ENCODE measurements at regions not wholly inside any gene's neighbourhood (a gene's known extent, or its start where the extent isn't known, plus 50 kb on each side); places are given as distances from the start of the nearest gene placed in this dataset.
"Not testable (repeated sequence)": the region's sequence is repeated elsewhere in the genome, so short reads cannot be mapped to it uniquely, and the experiment has no call there.

DNA sequence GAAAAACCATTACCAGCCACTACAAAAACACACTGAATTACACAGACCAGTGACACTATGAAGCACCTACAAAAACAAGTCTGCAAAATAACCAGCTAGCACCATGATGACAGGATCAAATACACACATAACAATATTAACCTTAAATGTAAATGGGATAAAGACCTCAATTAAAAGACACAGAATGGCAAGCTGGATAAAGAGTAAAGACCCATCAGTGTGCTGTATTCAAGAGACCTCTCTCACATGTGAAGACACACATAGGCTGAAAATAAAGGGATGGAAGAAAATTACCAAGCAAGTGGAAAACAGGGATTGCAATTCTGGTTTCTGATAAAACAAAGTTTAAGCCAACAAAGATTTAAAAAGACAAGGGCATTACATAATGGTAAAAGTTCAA is 482.7 kb upstream of the MCTP2 start:
- Histone ChIP-seq H3K9me3 (replicated peaks; ENCODE audit: control insufficient read depth, insufficient read depth, low read depth, low read length) (no peaks in the 10 kb centered on the region), H3K4me1 (replicated peaks in 1 of 2; ENCODE audit: control insufficient read depth in 2 of 2, insufficient read depth in 2 of 2, low read length in 2 of 2) (no peaks in the 10 kb centered on the region), H2AFZ (ENCODE audit: low read depth, low read length) (no peak overlapping the region), H3K9me1 (ENCODE audit: control insufficient read depth, insufficient read depth, low read length) (no peaks in the 10 kb centered on the region), H3K36me3 (ENCODE audit: control insufficient read depth, insufficient read depth, low read length) (no peaks in the 10 kb centered on the region), H3K9ac (ENCODE audit: insufficient read depth in 1 of 2, low read depth in 2 of 2, low read length in 2 of 2) (no peak overlapping the region), H4K20me1 (replicated peaks; ENCODE audit: control insufficient read depth, insufficient read depth, low read length) (no peaks in the 10 kb centered on the region), H3K27me3 (ENCODE audit: control insufficient read depth in 2 of 2, insufficient read depth in 2 of 2, low read length in 2 of 2) (no peaks in the 10 kb centered on the region), H3K4me2 (ENCODE audit: insufficient read depth, low read length) (no peak overlapping the region), H3K4me3 (no peak overlapping the region), H3K27ac (ENCODE audit: extremely low read depth, low read depth, low read length) (no peak overlapping the region), H3K79me2 (ENCODE audit: control insufficient read depth, insufficient read depth, low read length) (no peaks in the 10 kb centered on the region)
- FAIRE-seq (no peak), ATAC-seq (no peak), DNase-seq (ENCODE audit: extremely low read depth in 1 of 4, low spot score in 3 of 4) (no peak)
- POLR2A ChIA-PET = no interaction called here
- TF ChIP-seq ZNF277 (CRISPR knock-in tag; IDR thresholded peaks at IDR 0.05; ENCODE audit: borderline replicate concordance) (no peak), ZNF280B (CRISPR knock-in tag; IDR thresholded peaks at IDR 0.05) (no peak)
- intact Hi-C loops (cut with micrococcal nuclease) = no loop called here
- BruUV-seq (replicated peaks) = no TSS peak
- in situ Hi-C loops (cut with MboI) = no loop called here
- CTCF ChIA-PET (ENCODE audit: low intra/inter-chr PET ratio) = no interaction called here

GRCh38 chr15:93734976-93735375 is 496.4 kb upstream of the MCTP2 start:
- H3K4me2 ChIP-seq (ENCODE audit: insufficient read depth, low read length); intact Hi-C loops (cut with micrococcal nuclease); in situ Hi-C loops (cut with MboI); H4K20me1 ChIP-seq (replicated peaks; ENCODE audit: control insufficient read depth, insufficient read depth, low read length); H3K4me3 ChIP-seq; H3K4me1 ChIP-seq (replicated peaks in 1 of 2; ENCODE audit: control insufficient read depth in 2 of 2, insufficient read depth in 2 of 2, low read length in 2 of 2); FAIRE-seq; H3K9ac ChIP-seq (ENCODE audit: insufficient read depth in 1 of 2, low read depth in 2 of 2, low read length in 2 of 2); POLR2A ChIA-PET; DNase-seq (ENCODE audit: extremely low read depth in 1 of 4, low spot score in 3 of 4); CTCF ChIA-PET (ENCODE audit: low intra/inter-chr PET ratio); H3K9me3 ChIP-seq (replicated peaks; ENCODE audit: control insufficient read depth, insufficient read depth, low read depth, low read length); H2AFZ ChIP-seq (ENCODE audit: low read depth, low read length); H3K27ac ChIP-seq (ENCODE audit: extremely low read depth, low read depth, low read length); ATAC-seq; H3K27me3 ChIP-seq (ENCODE audit: control insufficient read depth in 2 of 2, insufficient read depth in 2 of 2, low read length in 2 of 2); H3K9me1 ChIP-seq (ENCODE audit: control insufficient read depth, insufficient read depth, low read length); H3K79me2 ChIP-seq (ENCODE audit: control insufficient read depth, insufficient read depth, low read length); BruUV-seq (replicated peaks); H3K36me3 ChIP-seq (ENCODE audit: control insufficient read depth, insufficient read depth, low read length): not testable (repeated sequence)
- 2% methylated on average over 7 of the region's 8 CpGs for WGBS (ENCODE audit: insufficient coverage, low coverage, missing lambda C conversion rate)

All from K562 (cell line).